ENCODE measurements at regions not wholly inside any gene's neighbourhood (a gene's known extent, or its start where the extent isn't known, plus 50 kb on each side); places are given as distances from the start of the nearest gene placed in this dataset.

GRCh38 chr12:88805692-88806091, 225.4 kb upstream of the KITLG start:
- DNase-seq: no peak
- Histone ChIP-seq H3F3A (replicated peaks; ENCODE audit: insufficient read depth) (no peaks in the 10 kb centered on the region), H3K4me3 (ENCODE audit: low read depth in 2 of 2, low read length in 1 of 2) (no peak overlapping the region), H3K4me2 (no peak overlapping the region), H4K20me1 (ENCODE audit: insufficient read depth) (no peaks in the 10 kb centered on the region), H3K27me3 (ENCODE audit: insufficient read depth) (no peaks in the 10 kb centered on the region), H3K4me1 (ENCODE audit: control insufficient read depth in 1 of 2, insufficient read depth in 2 of 2, low read depth in 1 of 2, low read length in 1 of 2) (no peaks in the 10 kb centered on the region), H3K9me3 (no peaks in the 10 kb centered on the region), H3K9me2 (no peaks in the 10 kb centered on the region), H3K27ac (ENCODE audit: low read depth in 2 of 2, low read length in 1 of 2) (no peak overlapping the region), H3K79me2 (ENCODE audit: insufficient read depth) (no peaks in the 10 kb centered on the region), H2AFZ (ENCODE audit: low read depth) (no peak overlapping the region), H3K9ac (no peak overlapping the region), H3K36me3 (replicated peaks in 1 of 2; ENCODE audit: control insufficient read depth in 1 of 2, insufficient read depth in 2 of 2, low read length in 1 of 2) (no peaks in the 10 kb centered on the region)
- CTCF ChIA-PET: interaction anchor here (0.9 to 1.2 kb wide), 2 partner anchors 9 to 10 kb away, joined by 3 read pairs; no protein-coding TSS in a partner anchor
- 12% methylated on average over 1 of the region's 1 CpG for WGBS (ENCODE audit: low lambda C conversion rate)
- POLR2A ChIA-PET: no interaction called here
- TF ChIP-seq SMC3 (IDR thresholded peaks at IDR 0.05; ENCODE audit: low read depth, low read length): no peak
- TF ChIP-seq USF1 (IDR thresholded peaks at IDR 0.05; ENCODE audit: borderline replicate concordance, low read depth): no peak
- no peak for TF ChIP-seq REST (IDR thresholded peaks at IDR 0.05; ENCODE audit: low read depth, low read length)
- TF ChIP-seq SIN3A (IDR thresholded peaks at IDR 0.05; ENCODE audit: borderline replicate concordance, low read depth, low read length): no peak
- no peak for TF ChIP-seq USF2 (IDR thresholded peaks at IDR 0.05; ENCODE audit: borderline replicate concordance, low read depth, low read length)
- no peak for TF ChIP-seq FOSL2 (IDR thresholded peaks at IDR 0.05; ENCODE audit: borderline replicate concordance, low read depth)
- TF ChIP-seq MEF2A (IDR thresholded peaks at IDR 0.05; ENCODE audit: borderline replicate concordance, low read depth): no peak
- TF ChIP-seq RAD21 (IDR thresholded peaks at IDR 0.05; ENCODE audit: low read length): no peak
- no peak for TF ChIP-seq EP300 (IDR thresholded peaks at IDR 0.05; ENCODE audit: borderline replicate concordance in 1 of 2, low read depth in 1 of 2, low read length in 1 of 2)
- TF ChIP-seq MAX (IDR thresholded peaks at IDR 0.05; ENCODE audit: low read depth): no peak
- no peak for TF ChIP-seq ZBTB33 (IDR thresholded peaks at IDR 0.05; ENCODE audit: borderline replicate concordance, low read depth)
- no peak for TF ChIP-seq IRF3 (IDR thresholded peaks at IDR 0.05; ENCODE audit: low read depth, low read length)
- TF ChIP-seq NFIC (IDR thresholded peaks at IDR 0.05; ENCODE audit: borderline replicate concordance): no peak
- no peak for TF ChIP-seq EZH2phosphoT487 (IDR thresholded peaks at IDR 0.05; ENCODE audit: borderline replicate concordance, low read depth)
- TF ChIP-seq RCOR1 (IDR thresholded peaks at IDR 0.05; ENCODE audit: low read length): no peak
- no peak for TF ChIP-seq YY1 (IDR thresholded peaks at IDR 0.05; ENCODE audit: low read depth)
- no peak for TF ChIP-seq FOXJ3 (CRISPR knock-in tag; IDR thresholded peaks at IDR 0.05)
- no peak for TF ChIP-seq POLR2AphosphoS5 (IDR thresholded peaks at IDR 0.05; ENCODE audit: low read depth, low read length)
- no peak for TF ChIP-seq GATA2 (CRISPR knock-in tag; IDR thresholded peaks at IDR 0.05)
